ENCODE measurements at regions not wholly inside any gene's neighbourhood (a gene's known extent, or its start where the extent isn't known, plus 50 kb on each side); places are given as distances from the start of the nearest gene placed in this dataset.

- no peak for TF ChIP-seq RARB (CRISPR knock-in tag; IDR thresholded peaks at IDR 0.05)
- TF ChIP-seq POLR2AphosphoS2 (conservative IDR thresholded peaks at IDR 0.05; ENCODE audit: low read length), result no peak
- TF ChIP-seq PBX3 (IDR thresholded peaks at IDR 0.05), result no peak
- no peak for TF ChIP-seq RFX5 (IDR thresholded peaks at IDR 0.05)
- TF ChIP-seq USF2 (IDR thresholded peaks at IDR 0.05), result no peak
Observed at GRCh38 chr2:195257979-195258378, 399.0 kb upstream of the SLC39A10 start.
